ENCODE measurements at regions not wholly inside any gene's neighbourhood (a gene's known extent, or its start where the extent isn't known, plus 50 kb on each side); places are given as distances from the start of the nearest gene placed in this dataset.

GRCh38 chr15:39227001-39227400 lies 353.9 kb upstream of the THBS1 start:
- DNase-seq, result no peak

GRCh38 chr15:39228889-39229288 lies 352.0 kb upstream of the THBS1 start:
- no peak for DNase-seq

- DNase-seq, result no peak
These were observed 350.5 kb upstream of the THBS1 start for GRCh38 chr15:39230205-39230907.

GRCh38 chr15:39230908-39231285 lies 350.0 kb upstream of the THBS1 start:
- no peak for DNase-seq

- no peak for DNase-seq
These were observed 348.4 kb upstream of the THBS1 start for GRCh38 chr15:39232512-39232911.

- no peak for DNase-seq
These were observed 345.6 kb upstream of the THBS1 start for GRCh38 chr15:39235084-39235795.

GRCh38 chr15:39236375-39236774 lies 344.5 kb upstream of the THBS1 start:
- no peak for DNase-seq

GRCh38 chr15:39238443-39238842 lies 342.4 kb upstream of the THBS1 start:
- DNase-seq, result no peak

GRCh38 chr15:39239562-39239961 lies 341.3 kb upstream of the THBS1 start:
- DNase-seq, result no peak

- no peak for DNase-seq
These were observed 338.5 kb upstream of the THBS1 start for GRCh38 chr15:39242345-39242744.

- DNase-seq, result no peak
These were observed 337.5 kb upstream of the THBS1 start for GRCh38 chr15:39243396-39243795.

- DNase-seq, result no peak
These were observed 336.1 kb upstream of the THBS1 start for GRCh38 chr15:39244776-39245175.

GRCh38 chr15:39246523-39246922 lies 334.4 kb upstream of the THBS1 start:
- no peak for DNase-seq

- no peak for DNase-seq
These were observed 333.3 kb upstream of the THBS1 start for GRCh38 chr15:39247574-39247973.

- no peak for DNase-seq
These were observed 332.7 kb upstream of the THBS1 start for GRCh38 chr15:39248204-39248603.

GRCh38 chr15:39250001-39250400 lies 330.9 kb upstream of the THBS1 start:
- DNase-seq, result no peak

GRCh38 chr15:39250460-39251186 lies 330.3 kb upstream of the THBS1 start:
- no peak for DNase-seq

- DNase-seq, result no peak
These were observed 329.3 kb upstream of the THBS1 start for GRCh38 chr15:39251413-39252133.

- no peak for DNase-seq
These were observed 328.8 kb upstream of the THBS1 start for GRCh38 chr15:39252134-39252470.

- no peak for DNase-seq
These were observed 327.3 kb upstream of the THBS1 start for GRCh38 chr15:39253552-39253951.

- no peak for DNase-seq
These were observed 326.7 kb upstream of the THBS1 start for GRCh38 chr15:39254181-39254580.

GRCh38 chr15:39255760-39256159 lies 325.1 kb upstream of the THBS1 start:
- no peak for DNase-seq

- no peak for DNase-seq
These were observed 320.5 kb upstream of the THBS1 start for GRCh38 chr15:39260391-39260790.

GRCh38 chr15:39260791-39261190 lies 320.1 kb upstream of the THBS1 start:
- no peak for DNase-seq
